ENCODE measurements at regions not wholly inside any gene's neighbourhood (a gene's known extent, or its start where the extent isn't known, plus 50 kb on each side); places are given as distances from the start of the nearest gene placed in this dataset.

DNA sequence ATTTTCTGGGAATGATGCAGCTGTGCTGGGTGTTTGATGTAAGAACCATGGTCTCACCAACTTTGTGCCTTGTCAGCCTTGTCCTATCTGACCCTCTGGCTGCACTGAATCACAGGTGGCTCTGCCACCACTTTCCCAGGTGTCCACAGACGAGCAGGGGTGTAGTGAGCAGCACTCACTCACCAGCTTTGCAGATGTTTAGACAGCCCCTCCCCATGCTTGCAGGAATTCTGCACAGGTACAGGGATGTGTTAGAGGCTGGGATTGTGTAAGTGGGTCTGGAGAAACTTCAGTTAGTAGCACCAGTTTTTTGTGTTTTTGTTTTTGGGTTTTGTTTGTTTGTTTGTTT is 88.2 kb upstream of the NAA20 start (continued):
- TF ChIP-seq, protein P1, sequence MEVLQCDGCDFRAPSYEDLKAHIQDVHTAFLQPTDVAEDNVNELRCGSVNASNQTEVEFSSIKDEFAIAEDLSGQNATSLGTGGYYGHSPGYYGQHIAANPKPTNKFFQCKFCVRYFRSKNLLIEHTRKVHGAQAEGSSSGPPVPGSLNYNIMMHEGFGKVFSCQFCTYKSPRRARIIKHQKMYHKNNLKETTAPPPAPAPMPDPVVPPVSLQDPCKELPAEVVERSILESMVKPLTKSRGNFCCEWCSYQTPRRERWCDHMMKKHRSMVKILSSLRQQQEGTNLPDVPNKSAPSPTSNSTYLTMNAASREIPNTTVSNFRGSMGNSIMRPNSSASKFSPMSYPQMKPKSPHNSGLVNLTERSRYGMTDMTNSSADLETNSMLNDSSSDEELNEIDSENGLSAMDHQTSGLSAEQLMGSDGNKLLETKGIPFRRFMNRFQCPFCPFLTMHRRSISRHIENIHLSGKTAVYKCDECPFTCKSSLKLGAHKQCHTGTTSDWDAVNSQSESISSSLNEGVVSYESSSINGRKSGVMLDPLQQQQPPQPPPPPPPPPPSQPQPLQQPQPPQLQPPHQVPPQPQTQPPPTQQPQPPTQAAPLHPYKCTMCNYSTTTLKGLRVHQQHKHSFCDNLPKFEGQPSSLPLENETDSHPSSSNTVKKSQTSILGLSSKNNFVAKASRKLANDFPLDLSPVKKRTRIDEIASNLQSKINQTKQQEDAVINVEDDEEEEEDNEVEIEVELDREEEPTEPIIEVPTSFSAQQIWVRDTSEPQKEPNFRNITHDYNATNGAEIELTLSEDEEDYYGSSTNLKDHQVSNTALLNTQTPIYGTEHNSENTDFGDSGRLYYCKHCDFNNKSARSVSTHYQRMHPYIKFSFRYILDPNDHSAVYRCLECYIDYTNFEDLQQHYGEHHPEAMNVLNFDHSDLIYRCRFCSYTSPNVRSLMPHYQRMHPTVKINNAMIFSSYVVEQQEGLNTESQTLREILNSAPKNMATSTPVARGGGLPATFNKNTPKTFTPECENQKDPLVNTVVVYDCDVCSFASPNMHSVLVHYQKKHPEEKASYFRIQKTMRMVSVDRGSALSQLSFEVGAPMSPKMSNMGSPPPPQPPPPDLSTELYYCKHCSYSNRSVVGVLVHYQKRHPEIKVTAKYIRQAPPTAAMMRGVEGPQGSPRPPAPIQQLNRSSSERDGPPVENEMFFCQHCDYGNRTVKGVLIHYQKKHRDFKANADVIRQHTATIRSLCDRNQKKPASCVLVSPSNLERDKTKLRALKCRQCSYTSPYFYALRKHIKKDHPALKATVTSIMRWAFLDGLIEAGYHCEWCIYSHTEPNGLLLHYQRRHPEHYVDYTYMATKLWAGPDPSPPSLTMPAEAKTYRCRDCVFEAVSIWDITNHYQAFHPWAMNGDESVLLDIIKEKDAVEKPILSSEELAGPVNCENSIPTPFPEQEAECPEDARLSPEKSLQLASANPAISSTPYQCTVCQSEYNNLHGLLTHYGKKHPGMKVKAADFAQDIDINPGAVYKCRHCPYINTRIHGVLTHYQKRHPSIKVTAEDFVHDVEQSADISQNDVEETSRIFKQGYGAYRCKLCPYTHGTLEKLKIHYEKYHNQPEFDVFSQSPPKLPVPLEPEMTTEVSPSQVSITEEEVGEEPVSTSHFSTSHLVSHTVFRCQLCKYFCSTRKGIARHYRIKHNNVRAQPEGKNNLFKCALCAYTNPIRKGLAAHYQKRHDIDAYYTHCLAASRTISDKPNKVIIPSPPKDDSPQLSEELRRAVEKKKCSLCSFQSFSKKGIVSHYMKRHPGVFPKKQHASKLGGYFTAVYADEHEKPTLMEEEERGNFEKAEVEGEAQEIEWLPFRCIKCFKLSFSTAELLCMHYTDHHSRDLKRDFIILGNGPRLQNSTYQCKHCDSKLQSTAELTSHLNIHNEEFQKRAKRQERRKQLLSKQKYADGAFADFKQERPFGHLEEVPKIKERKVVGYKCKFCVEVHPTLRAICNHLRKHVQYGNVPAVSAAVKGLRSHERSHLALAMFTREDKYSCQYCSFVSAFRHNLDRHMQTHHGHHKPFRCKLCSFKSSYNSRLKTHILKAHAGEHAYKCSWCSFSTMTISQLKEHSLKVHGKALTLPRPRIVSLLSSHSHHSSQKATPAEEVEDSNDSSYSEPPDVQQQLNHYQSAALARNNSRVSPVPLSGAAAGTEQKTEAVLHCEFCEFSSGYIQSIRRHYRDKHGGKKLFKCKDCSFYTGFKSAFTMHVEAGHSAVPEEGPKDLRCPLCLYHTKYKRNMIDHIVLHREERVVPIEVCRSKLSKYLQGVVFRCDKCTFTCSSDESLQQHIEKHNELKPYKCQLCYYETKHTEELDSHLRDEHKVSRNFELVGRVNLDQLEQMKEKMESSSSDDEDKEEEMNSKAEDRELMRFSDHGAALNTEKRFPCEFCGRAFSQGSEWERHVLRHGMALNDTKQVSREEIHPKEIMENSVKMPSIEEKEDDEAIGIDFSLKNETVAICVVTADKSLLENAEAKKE (CRISPR knock-in tag; IDR thresholded peaks at IDR 0.05), result no peak
- TF ChIP-seq ZNF114 (CRISPR knock-in tag; IDR thresholded peaks at IDR 0.05) (no peak), ZNF331 (CRISPR knock-in tag; IDR thresholded peaks at IDR 0.05; ENCODE audit: low read depth) (no peak), NANOG (IDR thresholded peaks at IDR 0.05; ENCODE audit: borderline replicate concordance) (no peak)

DNA sequence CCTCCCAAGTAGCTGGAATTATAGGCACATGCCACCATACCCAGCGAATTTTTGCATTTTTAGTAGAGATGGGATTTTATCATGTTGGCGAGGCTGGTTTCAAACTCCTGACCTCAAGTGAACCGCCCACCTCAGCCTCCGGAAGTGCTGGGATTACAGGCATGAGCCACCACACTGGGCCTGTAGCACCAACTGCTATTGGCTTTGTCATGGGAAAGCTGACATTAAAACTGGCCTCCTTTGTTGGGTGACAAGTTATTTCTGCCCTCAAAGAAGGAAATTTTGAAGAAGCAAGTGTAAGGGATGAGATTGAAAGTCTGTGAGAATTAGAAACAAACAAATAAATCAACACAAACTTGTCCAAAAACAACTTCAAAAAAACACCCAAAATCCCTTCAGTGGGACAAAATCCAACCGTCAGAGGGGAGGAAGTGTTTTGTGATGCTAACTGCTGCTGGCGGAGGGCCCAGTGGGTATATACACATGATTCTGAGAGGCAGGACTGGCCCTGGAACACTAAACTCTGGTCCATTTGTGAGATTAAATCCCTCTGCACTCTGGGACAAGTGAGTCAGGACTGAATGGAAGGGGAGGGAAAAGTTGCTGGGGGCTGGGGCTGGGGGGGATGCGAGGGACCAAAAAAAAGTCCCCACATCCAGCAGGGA is 87.5 kb upstream of the NAA20 start:
- no peaks in the 10 kb centered on the region; the same call in 1 of the 2 replicates for H3K4me1 ChIP-seq (ENCODE audit: insufficient read depth)
- H3K4me3 Mint-ChIP-seq, result no peak overlapping the region; the same call in 2 of the 3 replicates
- H3F3A ChIP-seq (replicated peaks; ENCODE audit: low read depth), result no peaks in the 10 kb centered on the region
- ATAC-seq (no peak), DNase-seq (ENCODE audit: low spot score) (no peak)
- peaks cover 5% of the 10 kb centered on the region for H3K27me3 Mint-ChIP-seq (ENCODE audit: insufficient read depth, low read depth, poor library complexity)
- H3K27ac Mint-ChIP-seq, result no peak overlapping the region
- H3K36me3 Mint-ChIP-seq (ENCODE audit: low read depth), result no peaks in the 10 kb centered on the region
- no peaks in the 10 kb centered on the region for H3K36me3 ChIP-seq (ENCODE audit: insufficient read depth)
- TF ChIP-seq, protein P2, sequence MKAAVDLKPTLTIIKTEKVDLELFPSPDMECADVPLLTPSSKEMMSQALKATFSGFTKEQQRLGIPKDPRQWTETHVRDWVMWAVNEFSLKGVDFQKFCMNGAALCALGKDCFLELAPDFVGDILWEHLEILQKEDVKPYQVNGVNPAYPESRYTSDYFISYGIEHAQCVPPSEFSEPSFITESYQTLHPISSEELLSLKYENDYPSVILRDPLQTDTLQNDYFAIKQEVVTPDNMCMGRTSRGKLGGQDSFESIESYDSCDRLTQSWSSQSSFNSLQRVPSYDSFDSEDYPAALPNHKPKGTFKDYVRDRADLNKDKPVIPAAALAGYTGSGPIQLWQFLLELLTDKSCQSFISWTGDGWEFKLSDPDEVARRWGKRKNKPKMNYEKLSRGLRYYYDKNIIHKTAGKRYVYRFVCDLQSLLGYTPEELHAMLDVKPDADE (IDR thresholded peaks at IDR 0.05), result no peak
- TF ChIP-seq, protein P3, sequence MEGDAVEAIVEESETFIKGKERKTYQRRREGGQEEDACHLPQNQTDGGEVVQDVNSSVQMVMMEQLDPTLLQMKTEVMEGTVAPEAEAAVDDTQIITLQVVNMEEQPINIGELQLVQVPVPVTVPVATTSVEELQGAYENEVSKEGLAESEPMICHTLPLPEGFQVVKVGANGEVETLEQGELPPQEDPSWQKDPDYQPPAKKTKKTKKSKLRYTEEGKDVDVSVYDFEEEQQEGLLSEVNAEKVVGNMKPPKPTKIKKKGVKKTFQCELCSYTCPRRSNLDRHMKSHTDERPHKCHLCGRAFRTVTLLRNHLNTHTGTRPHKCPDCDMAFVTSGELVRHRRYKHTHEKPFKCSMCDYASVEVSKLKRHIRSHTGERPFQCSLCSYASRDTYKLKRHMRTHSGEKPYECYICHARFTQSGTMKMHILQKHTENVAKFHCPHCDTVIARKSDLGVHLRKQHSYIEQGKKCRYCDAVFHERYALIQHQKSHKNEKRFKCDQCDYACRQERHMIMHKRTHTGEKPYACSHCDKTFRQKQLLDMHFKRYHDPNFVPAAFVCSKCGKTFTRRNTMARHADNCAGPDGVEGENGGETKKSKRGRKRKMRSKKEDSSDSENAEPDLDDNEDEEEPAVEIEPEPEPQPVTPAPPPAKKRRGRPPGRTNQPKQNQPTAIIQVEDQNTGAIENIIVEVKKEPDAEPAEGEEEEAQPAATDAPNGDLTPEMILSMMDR (conservative IDR thresholded peaks at IDR 0.05; ENCODE audit: low read depth in 2 of 2), result no peak
- H2AFZ ChIP-seq, result peak overlapping the region; percentile 78
- no peak overlapping the region for H3K4me2 ChIP-seq
- no peak overlapping the region for H3K27ac ChIP-seq (ENCODE audit: low read depth)
- no peaks in the 10 kb centered on the region for H3K79me2 ChIP-seq (replicated peaks; ENCODE audit: insufficient read depth)
- H3K27me3 ChIP-seq (ENCODE audit: insufficient read depth), result no peaks in the 10 kb centered on the region
- no peaks in the 10 kb centered on the region for H4K20me1 ChIP-seq (replicated peaks; ENCODE audit: insufficient read depth)
- no peaks in the 10 kb centered on the region for H3K9me3 Mint-ChIP-seq
- H3K4me1 Mint-ChIP-seq, result peaks cover 9% of the 10 kb centered on the region
- no peak overlapping the region for H3K4me3 ChIP-seq
- H3K9me2 ChIP-seq (ENCODE audit: insufficient read depth), result peaks cover 3% of the 10 kb centered on the region; the same call in 1 of the 2 replicates

Data from GM23338 (cell line).